Activated B cell treated with CpG ODN at 0.5 μM for 24 hours (primary cell): ENCODE measurements at regions not wholly inside any gene's neighbourhood (a gene's known extent, or its start where the extent isn't known, plus 50 kb on each side); places are given as distances from the start of the nearest gene placed in this dataset.
"Not testable (repeated sequence)": the region's sequence is repeated elsewhere in the genome, so short reads cannot be mapped to it uniquely, and the experiment has no call there.

Experiments
- ATAC-seq: fragments of 200-7000 bp; cut with Tn5 transposase; one replicate; pipeline ENCODE4 v1.10.0; 2021; ENCODE audit warnings: low read depth, mild to moderate bottlenecking, moderate library complexity
- CTCF ChIA-PET: fragments of 350-600 bp; sonication (Branson Sonifier 250); formaldehyde crosslinking; loops from one replicate; lab custom pipeline; 2021; ENCODE audit warnings: antibody characterized with exemption; lab: Charles Lee
- POLR2A ChIA-PET: fragments of 350-600 bp; sonication (Branson Sonifier 250); formaldehyde crosslinking; loops from one replicate; lab custom pipeline; 2021; ENCODE audit warnings: antibody characterized with exemption; lab: Charles Lee
- DNase-seq: peaks from one replicate; pipeline ENCODE4 v3.0.0; 2022
- H3K27ac Mint-ChIP-seq: one replicate; pipeline ENCODE4 v1.8.0; 2020; ENCODE audit warnings: mixed read lengths
- H3K27me3 Mint-ChIP-seq: one replicate; pipeline ENCODE4 v1.8.0; 2021; ENCODE audit warnings: mixed read lengths
- H3K36me3 Mint-ChIP-seq: one replicate; pipeline ENCODE4 v1.8.0; 2021; ENCODE audit warnings: low read depth, mixed read lengths
- H3K4me1 Mint-ChIP-seq: one replicate; pipeline ENCODE4 v1.8.0; 2021; ENCODE audit warnings: mixed read lengths
- H3K4me3 Mint-ChIP-seq: one replicate; pipeline ENCODE4 v1.8.0; 2020; ENCODE audit warnings: mild to moderate bottlenecking, mixed read lengths
- H3K9me3 Mint-ChIP-seq: one replicate; pipeline ENCODE4 v1.8.0; 2020; ENCODE audit warnings: mixed read lengths
- CTCF ChIP-seq: fragments of 200-600 bp; IDR thresholded peaks from one replicate; pipeline ENCODE4 v1.8.0; 2022; ENCODE audit warnings: antibody characterized with exemption, mild to moderate bottlenecking
- intact Hi-C: fragments of 100-400 bp; cut with micrococcal nuclease; formaldehyde crosslinking; loops from one replicate; pipeline ENCODE4 v1.15.1; 2024

DNA sequence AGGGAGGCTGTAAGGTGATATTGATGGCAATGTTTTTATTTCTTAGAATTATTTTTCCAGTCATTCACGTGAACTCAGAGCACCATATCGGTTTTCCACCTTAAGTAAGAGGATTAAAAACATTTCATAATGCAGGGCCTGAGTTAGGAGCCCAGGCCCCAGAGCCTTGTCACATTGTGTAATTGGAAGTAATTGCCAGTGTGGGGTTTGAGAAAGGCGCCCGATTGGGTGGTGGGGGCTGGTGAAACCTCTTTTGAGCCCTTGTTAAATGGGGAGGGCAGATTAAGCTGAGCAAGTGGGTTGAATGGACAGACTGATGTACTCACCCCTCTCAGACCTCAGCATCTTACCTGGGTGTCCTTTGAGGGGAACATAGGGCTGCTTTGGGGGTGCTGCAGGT, 116.7 kb upstream of the PITX1 start:
- no peak for DNase-seq
- H3K4me1 Mint-ChIP-seq: no peaks in the 10 kb centered on the region
- H3K36me3 Mint-ChIP-seq: no peaks in the 10 kb centered on the region
- POLR2A ChIA-PET: no interaction called here
- no peak for TF ChIP-seq CTCF
- peaks cover 5% of the 10 kb centered on the region for H3K9me3 Mint-ChIP-seq
- H3K4me3 Mint-ChIP-seq: no peak overlapping the region
- intact Hi-C loops: no loop called here
- CTCF ChIA-PET: no interaction called here
- no peak for ATAC-seq
- H3K27me3 Mint-ChIP-seq: peaks cover 16% of the 10 kb centered on the region
- no peak overlapping the region for H3K27ac Mint-ChIP-seq

DNA sequence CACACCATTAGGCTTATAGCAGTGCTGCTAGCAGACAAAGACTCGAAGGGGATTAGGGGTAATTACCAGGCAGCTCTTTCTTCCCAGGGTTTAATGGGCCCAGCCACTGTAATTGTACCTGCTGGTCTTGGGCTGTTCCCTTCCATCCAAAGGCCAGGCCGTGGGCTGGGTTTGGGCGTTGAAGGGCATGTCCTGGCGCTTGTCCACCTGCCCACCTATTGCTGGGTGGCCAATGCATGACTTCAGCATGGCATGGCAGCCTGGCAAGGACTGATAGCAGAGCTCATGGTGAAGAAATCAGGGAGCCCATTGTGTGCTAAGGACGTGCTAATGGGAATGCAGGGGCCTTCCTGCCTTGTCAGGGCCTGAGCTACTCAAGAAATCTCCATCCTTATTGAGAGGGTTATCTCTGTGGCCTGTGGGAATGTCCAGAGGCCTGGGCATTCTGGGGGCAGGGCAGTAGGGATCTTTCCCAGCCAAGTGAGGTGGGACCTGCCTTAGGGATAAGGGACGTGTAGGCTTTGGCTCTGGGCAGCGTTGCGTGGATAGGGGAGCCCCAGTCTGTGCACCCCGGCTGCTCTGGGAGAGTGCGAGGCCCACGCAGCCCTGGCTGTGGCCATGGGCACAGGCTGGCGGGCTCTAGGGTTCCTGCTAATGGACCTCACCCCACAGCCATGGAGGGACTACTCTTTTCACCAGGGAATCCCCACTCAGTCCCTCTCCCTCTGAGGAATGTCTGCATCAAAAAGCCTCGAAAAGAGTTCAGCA, 116.1 kb upstream of the PITX1 start:
- peaks cover 5% of the 10 kb centered on the region for H3K9me3 Mint-ChIP-seq
- DNase-seq: no peak
- H3K27me3 Mint-ChIP-seq: peaks cover 15% of the 10 kb centered on the region
- H3K36me3 Mint-ChIP-seq: no peaks in the 10 kb centered on the region
- no peak overlapping the region for H3K4me3 Mint-ChIP-seq
- no peak overlapping the region for H3K27ac Mint-ChIP-seq
- intact Hi-C loops: no loop called here
- CTCF ChIA-PET: no interaction called here
- POLR2A ChIA-PET: no interaction called here
- TF ChIP-seq CTCF: no peak
- no peak for ATAC-seq
- no peaks in the 10 kb centered on the region for H3K4me1 Mint-ChIP-seq

GRCh38 chr5:135149229-135149955, 115.4 kb upstream of the PITX1 start:
- DNase-seq: no peak
- ChIA-PET CTCF (no interaction called here), POLR2A (no interaction called here)
- Mint-ChIP-seq H3K36me3 (no peaks in the 10 kb centered on the region), H3K9me3 (peaks cover 5% of the 10 kb centered on the region), H3K27ac (no peak overlapping the region), H3K4me3 (no peak overlapping the region), H3K27me3 (peaks cover 13% of the 10 kb centered on the region), H3K4me1 (no peaks in the 10 kb centered on the region)
- intact Hi-C loops: no loop called here
- ATAC-seq: no peak
- TF ChIP-seq CTCF: no peak

DNA sequence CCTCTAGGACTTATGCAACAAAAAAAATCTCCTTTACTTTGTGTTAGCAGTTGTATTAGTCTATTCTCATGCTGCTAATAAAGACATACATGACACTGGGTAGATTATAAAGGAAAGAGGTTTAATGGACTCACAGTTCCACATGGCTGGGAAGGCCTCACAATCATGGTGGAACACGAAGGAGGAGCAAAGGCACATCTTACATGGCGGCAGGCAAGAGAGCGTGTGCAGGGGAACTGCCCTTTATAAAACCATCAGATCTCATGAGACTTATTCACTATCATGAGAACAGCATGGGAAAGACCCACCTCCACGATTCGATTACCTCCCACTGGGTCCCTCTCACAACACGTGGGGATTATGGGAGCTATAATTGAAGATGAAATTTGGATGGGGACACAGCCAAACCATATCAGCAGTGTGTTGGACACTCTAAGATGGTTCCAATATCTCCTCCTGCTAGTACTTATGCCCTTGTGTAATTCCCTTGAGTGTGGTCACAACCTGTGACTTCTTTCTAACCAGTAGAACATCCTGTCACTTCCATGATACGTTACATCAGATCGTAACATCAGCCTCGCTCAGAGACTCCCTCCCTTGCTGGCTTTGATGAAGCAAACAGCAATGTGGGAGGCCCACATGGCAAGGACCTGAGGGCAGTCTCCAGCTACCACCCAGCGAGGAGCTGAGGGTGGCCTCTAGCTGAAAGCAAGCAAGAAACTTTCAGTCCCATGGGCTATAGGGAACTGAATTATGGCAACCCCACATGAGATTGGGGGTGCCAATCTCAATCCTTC, 113.5 kb upstream of the PITX1 start:
- Mint-ChIP-seq H3K27ac (no peak overlapping the region), H3K4me1 (no peaks in the 10 kb centered on the region), H3K4me3 (no peak overlapping the region), H3K9me3 (peaks cover 5% of the 10 kb centered on the region), H3K27me3 (peaks cover 7% of the 10 kb centered on the region), H3K36me3 (no peaks in the 10 kb centered on the region)
- DNase-seq (no peak), ATAC-seq (no peak)
- ChIA-PET CTCF (no interaction called here), POLR2A (no interaction called here)
- intact Hi-C loops: no loop called here
- no peak for TF ChIP-seq CTCF

GRCh38 chr5:135145985-135146384, 112.0 kb upstream of the PITX1 start:
- intact Hi-C loops: no loop called here
- Mint-ChIP-seq H3K4me1 (peaks cover 3% of the 10 kb centered on the region), H3K9me3 (peaks cover 3% of the 10 kb centered on the region), H3K27me3 (peaks cover 1% of the 10 kb centered on the region), H3K27ac (no peak overlapping the region), H3K4me3 (no peak overlapping the region), H3K36me3 (no peaks in the 10 kb centered on the region)
- ATAC-seq (no peak), DNase-seq (no peak)
- TF ChIP-seq CTCF: no peak
- CTCF ChIA-PET: no interaction called here
- POLR2A ChIA-PET: no interaction called here

- CTCF ChIA-PET: not testable (repeated sequence)
Observed at GRCh38 chr5:135143682-135144081, 109.7 kb upstream of the PITX1 start.

More at GRCh38 chr5:135143682-135144081, 109.7 kb upstream of the PITX1 start:
- Mint-ChIP-seq H3K27me3 (peaks cover 12% of the 10 kb centered on the region), H3K4me1 (peaks cover 15% of the 10 kb centered on the region)
- POLR2A ChIA-PET, H3K4me3 Mint-ChIP-seq, H3K36me3 Mint-ChIP-seq, H3K27ac Mint-ChIP-seq, intact Hi-C loops, ATAC-seq, H3K9me3 Mint-ChIP-seq, DNase-seq: not testable (repeated sequence)
